PC-3 (cell line): ENCODE measurements at regions not wholly inside any gene's neighbourhood (a gene's known extent, or its start where the extent isn't known, plus 50 kb on each side); places are given as distances from the start of the nearest gene placed in this dataset.
"Not testable (repeated sequence)": the region's sequence is repeated elsewhere in the genome, so short reads cannot be mapped to it uniquely, and the experiment has no call there.

Experiments
- ATAC-seq: fragments of 200-7000 bp; cut with Tn5 transposase; 2 replicates; pipeline ENCODE4 v1.9.1; 2020; ENCODE audit warnings: mild to moderate bottlenecking, moderate library complexity
- BruUV-seq: library from RNA; stranded (reverse); fragments of 400-500 nt; replicated peaks from 2 replicates; lab custom pipeline; 2021; lab: Mats Ljungman, UMichigan
- CTCF ChIA-PET: fragments of 300-600 bp; sonication (Branson Sonifier 250); formaldehyde crosslinking; loops from one replicate; lab custom pipeline; 2022; ENCODE audit warnings: antibody characterized with exemption; lab: Charles Lee
- POLR2A ChIA-PET: fragments of 300-600 bp; sonication (Branson Sonifier 250); formaldehyde crosslinking; loops from one replicate; lab custom pipeline; 2022; ENCODE audit warnings: antibody characterized with exemption; ENCODE audit not compliant: unreplicated experiment; lab: Charles Lee
- DNase-seq: peaks from one replicate; pipeline ENCODE4 v3.0.0-alpha.2; 2015
- H2AFZ ChIP-seq: fragments of 300-600 bp; sonication (generic); 2 replicates; pipeline ENCODE4 v1.6.0; 2016; ENCODE audit warnings: antibody characterized with exemption, low read length
- H3F3A ChIP-seq: fragments of 300-600 bp; sonication (generic); one replicate; pipeline ENCODE4 v1.6.0; 2017; ENCODE audit warnings: antibody characterized with exemption, low read length, control low read depth, mild to moderate bottlenecking; ENCODE audit not compliant: unreplicated experiment
- H3K27ac ChIP-seq: fragments of 300-600 bp; sonication (generic); 2 replicates; pipeline ENCODE4 v1.5.1; 2016; ENCODE audit warnings: mild to moderate bottlenecking, low read length
- H3K27me3 ChIP-seq: fragments of 300-600 bp; sonication (generic); 2 replicates; pipeline ENCODE4 v1.6.1; 2016; ENCODE audit warnings: low read length, mixed read lengths
- H3K36me3 ChIP-seq: fragments of 300-600 bp; sonication (generic); 2 replicates; pipeline ENCODE4 v1.6.1; 2016; ENCODE audit warnings: low read depth, mixed run types, low read length, mixed read lengths
- H3K4me1 ChIP-seq: fragments of 300-600 bp; sonication (generic); 2 replicates; pipeline ENCODE4 v1.5.1; 2016; ENCODE audit warnings: low read length; ENCODE audit not compliant: insufficient read depth
- H3K4me2 ChIP-seq: fragments of 300-600 bp; sonication (generic); 2 replicates; pipeline ENCODE4 v1.6.0; 2016; ENCODE audit warnings: low read length
- H3K4me3 ChIP-seq: fragments of 300-600 bp; sonication (generic); 2 replicates; pipeline ENCODE4 v1.5.1; 2016; ENCODE audit warnings: mild to moderate bottlenecking, low read length, mixed read lengths
- H3K79me2 ChIP-seq: fragments of 300-600 bp; sonication (generic); 2 replicates; pipeline ENCODE4 v1.6.1; 2017; ENCODE audit warnings: low read length, mixed read lengths
- H3K9ac ChIP-seq: fragments of 300-600 bp; sonication (generic); 2 replicates; pipeline ENCODE4 v1.6.0; 2016; ENCODE audit warnings: mild to moderate bottlenecking, low read length
- H3K9me2 ChIP-seq: fragments of 300-600 bp; sonication (generic); replicated peaks from 2 replicates; pipeline ENCODE4 v1.6.1; 2016; ENCODE audit warnings: mixed run types, low read length, mixed read lengths
- H3K9me3 ChIP-seq: fragments of 300-600 bp; sonication (generic); 2 replicates; pipeline ENCODE4 v1.6.1; 2016; ENCODE audit warnings: low read length, mixed read lengths
- H4K20me1 ChIP-seq: fragments of 300-600 bp; sonication (generic); 2 replicates; pipeline ENCODE4 v1.6.1; 2016; ENCODE audit warnings: low read length, mixed read lengths
- intact Hi-C: fragments of 100-400 bp; cut with micrococcal nuclease; formaldehyde crosslinking; loops from 2 replicates; pipeline ENCODE4 v1.9.0; 2023

- H4K20me1 ChIP-seq, H3F3A ChIP-seq, POLR2A ChIA-PET, intact Hi-C loops, H3K9me2 ChIP-seq, CTCF ChIA-PET, H3K27ac ChIP-seq, H3K36me3 ChIP-seq, ATAC-seq, H3K27me3 ChIP-seq, H3K9ac ChIP-seq, H3K9me3 ChIP-seq, H2AFZ ChIP-seq, H3K4me1 ChIP-seq, H3K79me2 ChIP-seq, H3K4me2 ChIP-seq, H3K4me3 ChIP-seq, BruUV-seq: not testable (repeated sequence)
- peak; percentile 7 for DNase-seq
Observed at GRCh38 chr9:42338275-42338674, 154.8 kb downstream of the SPATA31A6 start.

DNA sequence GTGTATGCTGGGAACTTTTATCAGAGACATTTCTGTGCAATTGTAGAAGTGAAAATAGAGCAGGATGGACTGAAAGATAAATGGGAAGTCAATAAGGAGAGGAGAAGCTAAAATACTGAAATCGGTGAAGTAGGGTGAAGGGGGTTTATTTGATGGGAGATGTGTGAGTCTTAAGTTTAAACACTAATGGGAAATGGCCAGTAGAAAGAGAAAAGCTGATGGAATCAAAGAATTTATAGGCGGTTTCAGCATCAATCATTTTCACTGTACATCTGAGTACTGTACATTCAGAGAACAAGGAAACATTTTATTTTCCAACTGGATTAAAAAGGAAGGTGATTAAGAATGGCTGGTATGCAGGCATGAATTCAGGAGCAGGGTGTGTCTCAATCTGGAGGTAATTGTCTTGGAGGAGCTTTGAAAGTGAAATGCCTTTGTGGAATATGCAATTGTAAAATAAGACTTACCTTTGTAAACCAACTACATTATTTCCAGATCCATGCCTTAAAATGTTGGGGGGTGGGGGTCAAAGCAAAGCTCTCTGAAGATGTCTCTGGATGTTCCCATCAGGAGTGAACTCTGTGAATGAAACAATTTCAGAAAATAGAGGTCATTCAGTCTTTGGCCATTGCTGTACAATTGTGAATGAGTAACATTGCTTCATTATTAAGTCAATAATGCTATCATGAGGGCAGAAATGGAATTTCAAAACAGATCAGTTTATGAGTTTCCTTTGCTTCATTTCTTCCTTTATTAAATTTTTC, 156.4 kb downstream of the SPATA31A6 start:
- CTCF ChIA-PET, H3K9me3 ChIP-seq: not testable (repeated sequence)
- H3K4me2 ChIP-seq = peak overlapping the region; percentile 66; the same call in 1 of the 2 replicates

GRCh38 chr9:42340435-42340723, 156.9 kb downstream of the SPATA31A6 start:
- H4K20me1 ChIP-seq, H3K27me3 ChIP-seq, H3K9me2 ChIP-seq, H3K36me3 ChIP-seq, H3K9ac ChIP-seq, POLR2A ChIA-PET, CTCF ChIA-PET, H3F3A ChIP-seq, H3K4me3 ChIP-seq, H3K9me3 ChIP-seq, BruUV-seq, H2AFZ ChIP-seq, intact Hi-C loops, DNase-seq, H3K79me2 ChIP-seq, H3K4me1 ChIP-seq: not testable (repeated sequence)
- peak; percentile 35 for ATAC-seq
- 0 out of 2 replicates have a peak overlapping the region, but pooled peaks have one; percentile 66 for H3K4me2 ChIP-seq
- peak overlapping the region; percentile 72 for H3K27ac ChIP-seq

More for the DNA sequence above, 156.4 kb downstream of the SPATA31A6 start:
- H2AFZ ChIP-seq, H3K36me3 ChIP-seq, H3K27me3 ChIP-seq, H3K4me3 ChIP-seq, H3F3A ChIP-seq, H3K4me1 ChIP-seq, POLR2A ChIA-PET, H3K9me2 ChIP-seq, H3K9ac ChIP-seq, H3K79me2 ChIP-seq, intact Hi-C loops, H4K20me1 ChIP-seq: not testable (repeated sequence)
- peak; percentile 69 for DNase-seq
- TSS peak; percentile 97 for BruUV-seq
- peak; percentile 96 for ATAC-seq
- H3K27ac ChIP-seq = peak overlapping the region; percentile 72

GRCh38 chr9:42341860-42342259, 158.4 kb downstream of the SPATA31A6 start:
- CTCF ChIA-PET, H3K9ac ChIP-seq, H3K9me3 ChIP-seq, POLR2A ChIA-PET, H3K27me3 ChIP-seq, H3K4me2 ChIP-seq, H3F3A ChIP-seq, H4K20me1 ChIP-seq, H3K79me2 ChIP-seq, H3K9me2 ChIP-seq, H3K27ac ChIP-seq, intact Hi-C loops, DNase-seq, H2AFZ ChIP-seq, H3K4me3 ChIP-seq, H3K36me3 ChIP-seq, H3K4me1 ChIP-seq, BruUV-seq, ATAC-seq: not testable (repeated sequence)

- BruUV-seq, ATAC-seq, intact Hi-C loops: not testable (repeated sequence)
Observed at GRCh38 chr9:42342297-42342696, 158.8 kb downstream of the SPATA31A6 start.

GRCh38 chr9:42344508-42344907, 161.0 kb downstream of the SPATA31A6 start:
- H3K9ac ChIP-seq, ATAC-seq, H3K4me2 ChIP-seq: not testable (repeated sequence)

More at GRCh38 chr9:42342297-42342696, 158.8 kb downstream of the SPATA31A6 start:
- H3K9ac ChIP-seq, H3K9me2 ChIP-seq, POLR2A ChIA-PET, H2AFZ ChIP-seq, H3K9me3 ChIP-seq, CTCF ChIA-PET, H3K4me2 ChIP-seq, H3F3A ChIP-seq, DNase-seq, H3K36me3 ChIP-seq, H3K4me1 ChIP-seq, H3K4me3 ChIP-seq, H3K27me3 ChIP-seq, H4K20me1 ChIP-seq, H3K79me2 ChIP-seq, H3K27ac ChIP-seq: not testable (repeated sequence)

GRCh38 chr9:42346916-42347315, 163.5 kb downstream of the SPATA31A6 start:
- H3K4me2 ChIP-seq, H3F3A ChIP-seq, intact Hi-C loops, H3K27ac ChIP-seq, POLR2A ChIA-PET, DNase-seq, H2AFZ ChIP-seq, H3K9ac ChIP-seq, ATAC-seq, CTCF ChIA-PET, H3K79me2 ChIP-seq, H3K4me3 ChIP-seq, H4K20me1 ChIP-seq, H3K4me1 ChIP-seq, H3K9me3 ChIP-seq, BruUV-seq, H3K9me2 ChIP-seq, H3K27me3 ChIP-seq, H3K36me3 ChIP-seq: not testable (repeated sequence)

More at GRCh38 chr9:42344508-42344907, 161.0 kb downstream of the SPATA31A6 start:
- H3K36me3 ChIP-seq, BruUV-seq, H3K4me3 ChIP-seq, POLR2A ChIA-PET, H3K27ac ChIP-seq, H4K20me1 ChIP-seq, intact Hi-C loops, H3K4me1 ChIP-seq, CTCF ChIA-PET, H3K9me3 ChIP-seq, DNase-seq, H3K79me2 ChIP-seq, H3F3A ChIP-seq, H3K27me3 ChIP-seq, H2AFZ ChIP-seq, H3K9me2 ChIP-seq: not testable (repeated sequence)
